GM23338 (cell line): ENCODE measurements at regions not wholly inside any gene's neighbourhood (a gene's known extent, or its start where the extent isn't known, plus 50 kb on each side); places are given as distances from the start of the nearest gene placed in this dataset.

ENCODE experiments used
- ATAC-seq: fragments of 200-7000 bp; cut with Tn5 transposase; 3 replicates; pipeline ENCODE4 v1.9.1; 2020
- DNase-seq: peaks from one replicate; pipeline ENCODE4 v3.0.0-alpha.2; 2015; ENCODE audit warnings: low spot score
- H2AFZ ChIP-seq: fragments of 200-600 bp; sonication (generic); 2 replicates; pipeline ENCODE4 v1.8.0; 2016; ENCODE audit warnings: antibody characterized with exemption, mild to moderate bottlenecking, moderate library complexity
- H3F3A ChIP-seq: fragments of 200-600 bp; sonication (generic); replicated peaks from 2 replicates; pipeline ENCODE4 v1.8.0; 2017; ENCODE audit warnings: antibody characterized with exemption, mixed run types, low read depth
- H3K27ac ChIP-seq: fragments of 200-600 bp; sonication (generic); 2 replicates; pipeline ENCODE4 v1.6.1; 2016; ENCODE audit warnings: low read depth
- H3K27me3 ChIP-seq: fragments of 200-600 bp; sonication (generic); 2 replicates; pipeline ENCODE4 v1.8.0; 2016; ENCODE audit warnings: mild to moderate bottlenecking, mixed run types, moderate library complexity; ENCODE audit not compliant: insufficient read depth
- H3K36me3 ChIP-seq: fragments of 200-600 bp; sonication (generic); 2 replicates; pipeline ENCODE4 v1.8.0; 2016; ENCODE audit warnings: mild to moderate bottlenecking; ENCODE audit not compliant: insufficient read depth
- H3K4me1 ChIP-seq: fragments of 200-600 bp; sonication (generic); 2 replicates; pipeline ENCODE4 v1.8.0; 2016; ENCODE audit warnings: mild to moderate bottlenecking, moderate library complexity; ENCODE audit not compliant: insufficient read depth
- H3K4me2 ChIP-seq: fragments of 200-600 bp; sonication (generic); 2 replicates; pipeline ENCODE4 v1.7.1; 2017; ENCODE audit warnings: mixed run types
- H3K4me3 ChIP-seq: fragments of 200-600 bp; sonication (generic); 2 replicates; pipeline ENCODE4 v1.6.1; 2016; ENCODE audit warnings: mixed run types
- H3K79me2 ChIP-seq: fragments of 200-600 bp; sonication (generic); replicated peaks from 2 replicates; pipeline ENCODE4 v1.8.0; 2017; ENCODE audit warnings: mild to moderate bottlenecking; ENCODE audit not compliant: insufficient read depth
- H3K9me2 ChIP-seq: fragments of 200-600 bp; sonication (generic); 2 replicates; pipeline ENCODE4 v1.8.0; 2017; ENCODE audit not compliant: insufficient read depth
- H4K20me1 ChIP-seq: fragments of 200-600 bp; sonication (generic); replicated peaks from 2 replicates; pipeline ENCODE4 v1.8.0; 2017; ENCODE audit warnings: mild to moderate bottlenecking; ENCODE audit not compliant: insufficient read depth
- H3K27ac Mint-ChIP-seq: 2 replicates; pipeline ENCODE4 v1.8.0; 2020; ENCODE audit warnings: inconsistent platforms, mild to moderate bottlenecking, moderate library complexity, mixed read lengths
- H3K27me3 Mint-ChIP-seq: 3 replicates; pipeline ENCODE4 v1.8.0; 2022; ENCODE audit warnings: low read depth, mild to moderate bottlenecking, moderate library complexity, mixed read lengths, inconsistent platforms; ENCODE audit not compliant: insufficient read depth, poor library complexity
- H3K36me3 Mint-ChIP-seq: 3 replicates; pipeline ENCODE4 v1.8.0; 2021; ENCODE audit warnings: low read depth, mild to moderate bottlenecking, inconsistent platforms, moderate library complexity, mixed read lengths
- H3K4me1 Mint-ChIP-seq: 3 replicates; pipeline ENCODE4 v1.8.0; 2020; ENCODE audit warnings: mild to moderate bottlenecking, inconsistent platforms, mixed read lengths
- H3K4me3 Mint-ChIP-seq: 3 replicates; pipeline ENCODE4 v1.8.0; 2021; ENCODE audit warnings: moderate library complexity, mild to moderate bottlenecking, inconsistent platforms, mixed read lengths
- H3K9me3 Mint-ChIP-seq: 3 replicates; pipeline ENCODE4 v1.8.0; 2020; ENCODE audit warnings: moderate library complexity, mild to moderate bottlenecking, inconsistent platforms, mixed read lengths
- CREB1 ChIP-seq: fragments of 250-450 bp; sonication (Bioruptor Pico); IDR thresholded peaks from 2 replicates; pipeline ENCODE4 v1.5.0; 2020; ENCODE audit warnings: low read depth, mild to moderate bottlenecking, moderate library complexity
- EZH2 ChIP-seq: fragments of 200-600 bp; sonication (generic); IDR thresholded peaks from one replicate; pipeline ENCODE4 v1.8.0; 2017; ENCODE audit warnings: antibody characterized with exemption, mild to moderate bottlenecking, low read depth; ENCODE audit not compliant: unreplicated experiment
- EZH2phosphoT487 ChIP-seq: fragments of 200-600 bp; sonication (generic); IDR thresholded peaks from one replicate; pipeline ENCODE4 v1.8.1; 2018; ENCODE audit warnings: antibody characterized with exemption; ENCODE audit not compliant: unreplicated experiment
- JUNB ChIP-seq: IDR thresholded peaks from one replicate; pipeline ENCODE4 v1.6.1; 2016; ENCODE audit warnings: antibody characterized with exemption; ENCODE audit not compliant: unreplicated experiment
- NANOG ChIP-seq: IDR thresholded peaks from 2 replicates; pipeline ENCODE4 v1.6.1; 2016; ENCODE audit warnings: antibody characterized with exemption, borderline replicate concordance
- POLR2AphosphoS5 ChIP-seq: IDR thresholded peaks from 2 replicates; pipeline ENCODE4 v1.6.1; 2016; ENCODE audit warnings: antibody characterized with exemption, low read depth
- STAT1 ChIP-seq: IDR thresholded peaks from one replicate; pipeline ENCODE4 v1.6.1; 2016; ENCODE audit warnings: antibody characterized with exemption; ENCODE audit not compliant: unreplicated experiment
- ZNF114 ChIP-seq: fragments of 250-450 bp; sonication (Bioruptor Pico); IDR thresholded peaks from 2 replicates; pipeline ENCODE4 v1.5.0; 2020; ENCODE audit warnings: mild to moderate bottlenecking, moderate library complexity
- ZNF331 ChIP-seq: fragments of 250-450 bp; sonication (Bioruptor Pico); IDR thresholded peaks from 2 replicates; pipeline ENCODE4 v1.5.0; 2020; ENCODE audit warnings: low read depth, mild to moderate bottlenecking, moderate library complexity
- TF ChIP-seq, protein P1 (sequence below): IDR thresholded peaks from 2 replicates; pipeline ENCODE4 v1.6.1; 2016; ENCODE audit warnings: antibody characterized with exemption
- TF ChIP-seq, protein P2 (sequence below): IDR thresholded peaks from one replicate; pipeline ENCODE4 v1.6.1; 2018; ENCODE audit warnings: antibody characterized with exemption; ENCODE audit not compliant: unreplicated experiment
- TF ChIP-seq, protein P3 (sequence below), 2 experiments: fragments of 200-600 bp in 1 of 2; sonication (generic) in 1 of 2; conservative IDR thresholded peaks; 2 replicates each; pipeline versions ENCODE4 v1.5.1 to v1.6.1; 2016 to 2017; ENCODE audit warnings: antibody characterized with exemption in 2 of 2, low read depth in 2 of 2, mild to moderate bottlenecking in 2 of 2, moderate library complexity in 1 of 2

DNA sequence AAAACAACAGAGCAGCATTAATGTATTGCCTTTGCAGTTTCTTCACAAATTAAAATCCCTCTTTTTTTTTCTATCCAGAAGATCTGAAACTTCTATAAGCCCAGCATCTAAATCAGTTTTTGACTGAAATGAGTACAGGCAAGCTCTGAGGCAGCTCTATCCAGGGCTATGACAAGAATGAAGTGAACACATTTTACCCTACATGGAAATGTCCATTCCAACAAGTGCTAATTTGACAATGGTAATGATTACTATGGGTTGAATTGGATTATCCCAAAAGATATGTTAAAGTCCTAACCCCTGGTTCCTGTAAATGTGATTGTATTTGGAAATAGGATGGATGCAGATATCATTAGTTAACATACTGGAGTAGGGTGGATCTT, 115.7 kb downstream of the RPL22L1 start:
- H3K36me3 Mint-ChIP-seq, result no peaks in the 10 kb centered on the region
- 0 out of 2 replicates have a peak, but pooled peaks cover 7% of the 10 kb centered on the region for H3K9me2 ChIP-seq
- no peak for ATAC-seq

More for the DNA sequence above, 115.7 kb downstream of the RPL22L1 start:
- H3K27me3 ChIP-seq, result no peaks in the 10 kb centered on the region
- H3K4me3 ChIP-seq, result no peak overlapping the region
- H2AFZ ChIP-seq, result no peak overlapping the region
- H3K79me2 ChIP-seq, result no peaks in the 10 kb centered on the region
- H3K4me1 ChIP-seq, result no peaks in the 10 kb centered on the region
- no peaks in the 10 kb centered on the region for H3K27me3 Mint-ChIP-seq
- no peaks in the 10 kb centered on the region for H4K20me1 ChIP-seq
- H3K4me1 Mint-ChIP-seq, result peaks cover 1% of the 10 kb centered on the region
- H3F3A ChIP-seq, result no peaks in the 10 kb centered on the region
- no peaks in the 10 kb centered on the region for H3K9me3 Mint-ChIP-seq
- no peak for TF ChIP-seq POLR2AphosphoS5
- TF ChIP-seq, protein P1, sequence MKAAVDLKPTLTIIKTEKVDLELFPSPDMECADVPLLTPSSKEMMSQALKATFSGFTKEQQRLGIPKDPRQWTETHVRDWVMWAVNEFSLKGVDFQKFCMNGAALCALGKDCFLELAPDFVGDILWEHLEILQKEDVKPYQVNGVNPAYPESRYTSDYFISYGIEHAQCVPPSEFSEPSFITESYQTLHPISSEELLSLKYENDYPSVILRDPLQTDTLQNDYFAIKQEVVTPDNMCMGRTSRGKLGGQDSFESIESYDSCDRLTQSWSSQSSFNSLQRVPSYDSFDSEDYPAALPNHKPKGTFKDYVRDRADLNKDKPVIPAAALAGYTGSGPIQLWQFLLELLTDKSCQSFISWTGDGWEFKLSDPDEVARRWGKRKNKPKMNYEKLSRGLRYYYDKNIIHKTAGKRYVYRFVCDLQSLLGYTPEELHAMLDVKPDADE, result no peak
- TF ChIP-seq NANOG, result no peak
- TF ChIP-seq ZNF114 (CRISPR knock-in tag), result no peak
- no peak for TF ChIP-seq STAT1
- TF ChIP-seq, protein P2, sequence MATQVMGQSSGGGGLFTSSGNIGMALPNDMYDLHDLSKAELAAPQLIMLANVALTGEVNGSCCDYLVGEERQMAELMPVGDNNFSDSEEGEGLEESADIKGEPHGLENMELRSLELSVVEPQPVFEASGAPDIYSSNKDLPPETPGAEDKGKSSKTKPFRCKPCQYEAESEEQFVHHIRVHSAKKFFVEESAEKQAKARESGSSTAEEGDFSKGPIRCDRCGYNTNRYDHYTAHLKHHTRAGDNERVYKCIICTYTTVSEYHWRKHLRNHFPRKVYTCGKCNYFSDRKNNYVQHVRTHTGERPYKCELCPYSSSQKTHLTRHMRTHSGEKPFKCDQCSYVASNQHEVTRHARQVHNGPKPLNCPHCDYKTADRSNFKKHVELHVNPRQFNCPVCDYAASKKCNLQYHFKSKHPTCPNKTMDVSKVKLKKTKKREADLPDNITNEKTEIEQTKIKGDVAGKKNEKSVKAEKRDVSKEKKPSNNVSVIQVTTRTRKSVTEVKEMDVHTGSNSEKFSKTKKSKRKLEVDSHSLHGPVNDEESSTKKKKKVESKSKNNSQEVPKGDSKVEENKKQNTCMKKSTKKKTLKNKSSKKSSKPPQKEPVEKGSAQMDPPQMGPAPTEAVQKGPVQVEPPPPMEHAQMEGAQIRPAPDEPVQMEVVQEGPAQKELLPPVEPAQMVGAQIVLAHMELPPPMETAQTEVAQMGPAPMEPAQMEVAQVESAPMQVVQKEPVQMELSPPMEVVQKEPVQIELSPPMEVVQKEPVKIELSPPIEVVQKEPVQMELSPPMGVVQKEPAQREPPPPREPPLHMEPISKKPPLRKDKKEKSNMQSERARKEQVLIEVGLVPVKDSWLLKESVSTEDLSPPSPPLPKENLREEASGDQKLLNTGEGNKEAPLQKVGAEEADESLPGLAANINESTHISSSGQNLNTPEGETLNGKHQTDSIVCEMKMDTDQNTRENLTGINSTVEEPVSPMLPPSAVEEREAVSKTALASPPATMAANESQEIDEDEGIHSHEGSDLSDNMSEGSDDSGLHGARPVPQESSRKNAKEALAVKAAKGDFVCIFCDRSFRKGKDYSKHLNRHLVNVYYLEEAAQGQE, result no peak
- TF ChIP-seq EZH2phosphoT487, result no peak
- no peak for TF ChIP-seq ZNF331 (CRISPR knock-in tag)
- TF ChIP-seq CREB1, result no peak
- no peak for TF ChIP-seq JUNB
- TF ChIP-seq EZH2, result no peak
- TF ChIP-seq, protein P3, sequence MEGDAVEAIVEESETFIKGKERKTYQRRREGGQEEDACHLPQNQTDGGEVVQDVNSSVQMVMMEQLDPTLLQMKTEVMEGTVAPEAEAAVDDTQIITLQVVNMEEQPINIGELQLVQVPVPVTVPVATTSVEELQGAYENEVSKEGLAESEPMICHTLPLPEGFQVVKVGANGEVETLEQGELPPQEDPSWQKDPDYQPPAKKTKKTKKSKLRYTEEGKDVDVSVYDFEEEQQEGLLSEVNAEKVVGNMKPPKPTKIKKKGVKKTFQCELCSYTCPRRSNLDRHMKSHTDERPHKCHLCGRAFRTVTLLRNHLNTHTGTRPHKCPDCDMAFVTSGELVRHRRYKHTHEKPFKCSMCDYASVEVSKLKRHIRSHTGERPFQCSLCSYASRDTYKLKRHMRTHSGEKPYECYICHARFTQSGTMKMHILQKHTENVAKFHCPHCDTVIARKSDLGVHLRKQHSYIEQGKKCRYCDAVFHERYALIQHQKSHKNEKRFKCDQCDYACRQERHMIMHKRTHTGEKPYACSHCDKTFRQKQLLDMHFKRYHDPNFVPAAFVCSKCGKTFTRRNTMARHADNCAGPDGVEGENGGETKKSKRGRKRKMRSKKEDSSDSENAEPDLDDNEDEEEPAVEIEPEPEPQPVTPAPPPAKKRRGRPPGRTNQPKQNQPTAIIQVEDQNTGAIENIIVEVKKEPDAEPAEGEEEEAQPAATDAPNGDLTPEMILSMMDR (conservative IDR thresholded peaks at IDR 0.05; ENCODE audit: low read depth in 2 of 2), result no peak
- no peaks in the 10 kb centered on the region for H3K36me3 ChIP-seq
- H3K27ac ChIP-seq, result no peak overlapping the region
- no peak for DNase-seq
- no peak overlapping the region for H3K4me3 Mint-ChIP-seq
- H3K27ac Mint-ChIP-seq, result no peak overlapping the region
- no peak overlapping the region for H3K4me2 ChIP-seq
